Astrocyte (in vitro differentiated cells and primary cell): ENCODE measurements at regions not wholly inside any gene's neighbourhood (a gene's known extent, or its start where the extent isn't known, plus 50 kb on each side); places are given as distances from the start of the nearest gene placed in this dataset.

ENCODE experiments used
- EZH2 ChIP-seq: IDR thresholded peaks from 2 replicates; pipeline ENCODE4 v1.6.1; 2012; ENCODE audit warnings: mild to moderate bottlenecking, low read length, inconsistent platforms; ENCODE audit not compliant: insufficient read depth
- TF ChIP-seq, protein P1 (sequence below): IDR thresholded peaks from 2 replicates; pipeline ENCODE4 v1.5.1; 2011; ENCODE audit warnings: low read depth, mild to moderate bottlenecking, inconsistent platforms, low read length, moderate library complexity; ENCODE audit not compliant: insufficient read depth

- TF ChIP-seq, protein P1, sequence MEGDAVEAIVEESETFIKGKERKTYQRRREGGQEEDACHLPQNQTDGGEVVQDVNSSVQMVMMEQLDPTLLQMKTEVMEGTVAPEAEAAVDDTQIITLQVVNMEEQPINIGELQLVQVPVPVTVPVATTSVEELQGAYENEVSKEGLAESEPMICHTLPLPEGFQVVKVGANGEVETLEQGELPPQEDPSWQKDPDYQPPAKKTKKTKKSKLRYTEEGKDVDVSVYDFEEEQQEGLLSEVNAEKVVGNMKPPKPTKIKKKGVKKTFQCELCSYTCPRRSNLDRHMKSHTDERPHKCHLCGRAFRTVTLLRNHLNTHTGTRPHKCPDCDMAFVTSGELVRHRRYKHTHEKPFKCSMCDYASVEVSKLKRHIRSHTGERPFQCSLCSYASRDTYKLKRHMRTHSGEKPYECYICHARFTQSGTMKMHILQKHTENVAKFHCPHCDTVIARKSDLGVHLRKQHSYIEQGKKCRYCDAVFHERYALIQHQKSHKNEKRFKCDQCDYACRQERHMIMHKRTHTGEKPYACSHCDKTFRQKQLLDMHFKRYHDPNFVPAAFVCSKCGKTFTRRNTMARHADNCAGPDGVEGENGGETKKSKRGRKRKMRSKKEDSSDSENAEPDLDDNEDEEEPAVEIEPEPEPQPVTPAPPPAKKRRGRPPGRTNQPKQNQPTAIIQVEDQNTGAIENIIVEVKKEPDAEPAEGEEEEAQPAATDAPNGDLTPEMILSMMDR = no peak
- TF ChIP-seq EZH2 = no peak
Measured at GRCh38 chrX:115363897-115364296, 74.4 kb downstream of the LUZP4 start.
